T-cell (primary cell): ENCODE measurements at regions not wholly inside any gene's neighbourhood (a gene's known extent, or its start where the extent isn't known, plus 50 kb on each side); places are given as distances from the start of the nearest gene placed in this dataset.

Source experiments
- ATAC-seq, 4 experiments: fragments of 200-7000 bp in 3 of 4; fragments of 150-1000 bp in 1 of 4; cut with Tn5 transposase; replicated peaks in 1 of 4; 1 replicate in 3 of 4; 2 replicates in 1 of 4; pipeline ENCODE4 v1.10.0; 2021; ENCODE audit warnings: moderate library complexity in 3 of 4, mild to moderate bottlenecking in 2 of 4, moderate number of reproducible peaks in 1 of 4
- CTCF ChIA-PET, 2 donors: fragments of 300-600 bp; sonication (Branson Sonifier 250); formaldehyde crosslinking; loops; one replicate each; lab custom pipeline; 2022; ENCODE audit warnings: antibody characterized with exemption in 2 of 2; lab: Charles Lee
- POLR2A ChIA-PET, 2 donors: fragments of 300-600 bp; sonication (Branson Sonifier 250); formaldehyde crosslinking; loops; one replicate each; lab custom pipeline; 2022; ENCODE audit warnings: antibody characterized with exemption in 2 of 2; lab: Charles Lee
- DNase-seq, 35 experiments: peaks; one replicate each; pipeline versions ENCODE4 v3.0.0 to v3.0.0-alpha.2; 2013 to 2023
- H3K27ac ChIP-seq: one replicate; pipeline ENCODE4 v1.5.1; 2013; ENCODE audit warnings: low read length
- H3K27me3 ChIP-seq, 2 experiments: replicated peaks in 1 of 2; 1 replicate in 1 of 2; 2 replicates in 1 of 2; pipeline versions ENCODE4 v1.6.1 to v1.7.0; 2013; ENCODE audit warnings: low read length in 1 of 2, mixed read lengths in 1 of 2; ENCODE audit not compliant: control insufficient read depth in 2 of 2, insufficient read depth in 2 of 2; ENCODE audit errors: extremely low read depth in 1 of 2
- H3K36me3 ChIP-seq, 2 donors: 1 replicate in 1 of 2; 2 replicates in 1 of 2; pipeline versions ENCODE4 v1.6.1 to v1.7.0; 2013; ENCODE audit warnings: low read length in 1 of 2; ENCODE audit not compliant: control insufficient read depth in 2 of 2, insufficient read depth in 1 of 2; ENCODE audit errors: extremely low read depth in 1 of 2
- H3K4me1 ChIP-seq, 2 experiments: 1 replicate in 1 of 2; 2 replicates in 1 of 2; pipeline versions ENCODE4 v1.6.1 to v1.7.0; 2013; ENCODE audit warnings: low read length in 2 of 2, mixed read lengths in 1 of 2; ENCODE audit not compliant: insufficient read depth in 2 of 2, control insufficient read depth in 1 of 2; ENCODE audit errors: extremely low read depth in 1 of 2
- H3K4me3 ChIP-seq, 2 donors: 1 replicate in 1 of 2; 2 replicates in 1 of 2; pipeline versions ENCODE4 v1.5.1 to v1.7.0; 2013; ENCODE audit warnings: mild to moderate bottlenecking in 2 of 2, low read length in 1 of 2, moderate library complexity in 1 of 2; ENCODE audit not compliant: control insufficient read depth in 1 of 2; ENCODE audit errors: extremely low read depth in 1 of 2
- H3K9me3 ChIP-seq: 2 replicates; pipeline ENCODE4 v1.7.0; 2013
- H3K27ac Mint-ChIP-seq, 2 donors: one replicate each; pipeline ENCODE4 v1.8.0; 2020 to 2021; ENCODE audit warnings: mild to moderate bottlenecking in 2 of 2, mixed read lengths in 2 of 2
- H3K27me3 Mint-ChIP-seq, 2 donors: one replicate each; pipeline ENCODE4 v1.8.0; 2021 to 2022; ENCODE audit warnings: mixed read lengths in 2 of 2
- H3K36me3 Mint-ChIP-seq: one replicate; pipeline ENCODE4 v1.8.0; 2021; ENCODE audit warnings: mixed read lengths
- H3K4me1 Mint-ChIP-seq, 3 donors: one replicate each; pipeline ENCODE4 v1.8.0; 2020 to 2022; ENCODE audit warnings: mixed read lengths in 3 of 3, mild to moderate bottlenecking in 1 of 3
- H3K4me3 Mint-ChIP-seq, 3 donors: one replicate each; pipeline ENCODE4 v1.8.0; 2020 to 2022; ENCODE audit warnings: mild to moderate bottlenecking in 3 of 3, mixed read lengths in 3 of 3, moderate library complexity in 3 of 3
- H3K9me3 Mint-ChIP-seq, 3 donors: one replicate each; pipeline ENCODE4 v1.8.0; 2020 to 2022; ENCODE audit warnings: mixed read lengths in 3 of 3
- WGBS: methylation state at CpG from one replicate; pipeline ENCODE4 v1.1.5; 2013; ENCODE audit warnings: missing lambda C conversion rate; ENCODE audit not compliant: insufficient coverage; 5-methylcytosine and 5-hydroxymethylcytosine counted together

DNA sequence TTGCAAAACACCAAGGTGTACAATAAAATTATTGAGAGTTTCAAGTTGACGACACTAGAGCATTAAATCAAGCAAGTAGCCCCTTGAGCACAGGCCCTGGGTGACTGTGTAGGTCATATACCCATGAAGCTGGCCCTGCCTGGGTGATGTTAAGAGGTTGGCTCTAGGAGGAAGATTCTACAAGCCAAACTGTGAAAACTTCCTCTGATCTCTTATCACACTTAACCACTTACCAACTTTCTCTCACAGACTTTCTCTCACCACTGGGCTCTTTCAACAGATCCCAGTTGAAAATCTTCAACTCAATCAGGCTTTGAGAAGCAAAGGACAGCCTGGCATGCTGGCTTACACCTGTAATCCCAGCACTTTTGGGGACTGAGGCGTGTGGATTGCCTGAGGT is 186.9 kb upstream of the BTG1 start:
- no peaks in the 10 kb centered on the region for H3K27me3 ChIP-seq
- no peaks in the 10 kb centered on the region for H3K9me3 ChIP-seq
- H3K27ac ChIP-seq, result no peak overlapping the region
- H3K9me3 Mint-ChIP-seq, result peaks cover 0 to 3% (median 0%) of the 10 kb centered on the region in 3 donors
- H3K36me3 Mint-ChIP-seq, result peaks cover 5% of the 10 kb centered on the region
- no peaks in the 10 kb centered on the region for H3K36me3 ChIP-seq
- peak in 2 of 4 experiments; percentile 37 to 57 for ATAC-seq
- H3K4me3 Mint-ChIP-seq, result peak overlapping the region in 1 of 3 donors; percentile 44
- DNase-seq, result peak in 1 of 35 experiments; percentile 11
- peaks cover 12 to 16% of the 10 kb centered on the region in 2 experiments for H3K4me1 ChIP-seq
- CTCF ChIA-PET, result no interaction called here
- H3K27me3 Mint-ChIP-seq, result no peaks in the 10 kb centered on the region
- POLR2A ChIA-PET, result interaction anchor here in 1 of 2 donors (0.8 kb wide), 1 partner anchor 14 kb away, joined by 3 read pairs; no protein-coding TSS in a partner anchor
- 100% methylated on average over 1 of the region's 2 CpGs for WGBS
- peak overlapping the region in 1 of 2 donors; percentile 15 for H3K4me3 ChIP-seq
- H3K27ac Mint-ChIP-seq, result peak overlapping the region in 1 of 2 donors; percentile 58
- peaks cover 35 to 53% (median 37%) of the 10 kb centered on the region in 3 donors for H3K4me1 Mint-ChIP-seq

DNA sequence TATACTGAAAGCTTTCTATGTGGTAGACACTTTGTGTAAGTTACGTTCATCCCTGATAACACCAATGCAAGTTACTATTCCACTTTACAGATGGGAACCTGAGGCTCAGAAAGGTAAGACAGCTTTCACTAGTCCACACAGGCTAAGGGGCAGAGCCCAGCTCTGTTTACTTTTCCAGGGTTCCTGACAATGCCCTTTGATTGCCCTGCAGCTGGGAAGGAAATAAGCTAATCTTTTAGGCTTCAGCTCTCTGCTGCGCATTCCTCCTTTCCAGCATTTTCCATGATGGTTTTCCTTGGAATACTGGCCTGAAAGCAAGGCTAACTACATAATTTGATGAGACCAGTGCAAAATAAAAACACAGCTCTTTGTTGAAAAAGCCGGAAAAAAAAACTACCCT is 185.7 kb upstream of the BTG1 start:
- 95% methylated on average over 2 of the region's 3 CpGs for WGBS
- ChIA-PET CTCF (interaction anchor here (0.6 kb wide), 2 partner anchors 205 to 885 kb away, joined by 4 read pairs; no protein-coding TSS in a partner anchor), POLR2A (interaction anchor here (0.6 to 0.9 kb wide), 2 partner anchors 39 to 186 kb away, joined by 3 read pairs; partner anchors contain the start of gene BTG1 (in 1 of the 2))
- Mint-ChIP-seq H3K9me3 (peaks cover 0 to 3% (median 0%) of the 10 kb centered on the region in 3 donors), H3K36me3 (peaks cover 5% of the 10 kb centered on the region), H3K4me1 (peaks cover 39 to 63% (median 47%) of the 10 kb centered on the region in 3 donors), H3K27ac (no peak overlapping the region), H3K27me3 (no peaks in the 10 kb centered on the region), H3K4me3 (no peak overlapping the region)
- Histone ChIP-seq H3K9me3 (no peaks in the 10 kb centered on the region), H3K36me3 (no peaks in the 10 kb centered on the region), H3K4me1 (peaks cover 12 to 16% of the 10 kb centered on the region in 2 experiments), H3K4me3 (no peak overlapping the region), H3K27me3 (no peaks in the 10 kb centered on the region), H3K27ac (no peak overlapping the region)
- ATAC-seq (no peak), DNase-seq (no peak)

- H3K27ac Mint-ChIP-seq, result no peak overlapping the region
- no peaks in the 10 kb centered on the region for H3K27me3 Mint-ChIP-seq
- POLR2A ChIA-PET, result interaction anchor here in 1 of 2 donors (0.9 kb wide), 1 partner anchor 185 kb away, joined by 3 read pairs; the partner anchor contains the start of gene BTG1
- DNase-seq, result no peak
- no peak for ATAC-seq
- 80% methylated on average over 1 of the region's 3 CpGs for WGBS
- H3K4me3 Mint-ChIP-seq, result no peak overlapping the region
- Histone ChIP-seq H3K27ac (no peak overlapping the region), H3K4me1 (peaks cover 12 to 16% of the 10 kb centered on the region in 2 experiments), H3K36me3 (no peaks in the 10 kb centered on the region), H3K9me3 (no peaks in the 10 kb centered on the region), H3K27me3 (no peaks in the 10 kb centered on the region), H3K4me3 (no peak overlapping the region)
- H3K4me1 Mint-ChIP-seq, result peaks cover 43 to 69% (median 53%) of the 10 kb centered on the region in 3 donors
- CTCF ChIA-PET, result interaction anchor here in 1 of 2 donors (0.6 kb wide), 1 partner anchor 749 kb away, joined by 3 read pairs; no protein-coding TSS in a partner anchor
- peaks cover 0 to 3% (median 2%) of the 10 kb centered on the region in 3 donors for H3K9me3 Mint-ChIP-seq
- H3K36me3 Mint-ChIP-seq, result peaks cover 5% of the 10 kb centered on the region
These were observed 185.0 kb upstream of the BTG1 start for GRCh38 chr12:92330654-92331053.

DNA sequence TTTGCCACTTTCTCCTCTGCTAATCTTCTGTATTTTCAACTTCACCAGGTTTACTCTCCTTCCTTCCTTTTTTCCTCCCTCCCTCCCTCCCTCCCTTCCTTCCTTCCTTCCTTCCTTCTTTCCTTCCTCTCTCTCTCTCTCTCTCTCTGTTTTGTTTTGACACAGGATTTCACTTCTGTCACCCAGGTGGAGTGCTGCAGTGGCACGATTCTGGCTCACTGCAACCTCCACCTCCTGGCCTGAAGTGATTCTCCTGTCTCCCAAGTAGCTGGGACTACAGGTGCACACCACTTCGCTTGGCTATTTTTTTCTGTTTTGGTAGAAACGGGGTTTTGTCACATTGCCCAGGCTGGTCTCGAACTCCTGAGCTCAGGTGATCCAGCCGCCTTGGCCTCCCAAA is 181.2 kb upstream of the BTG1 start:
- H3K4me1 Mint-ChIP-seq, result peaks cover 36 to 56% (median 40%) of the 10 kb centered on the region in 3 donors

GRCh38 chr12:92324849-92325500 is 179.3 kb upstream of the BTG1 start:
- peak in 1 of 4 experiments; percentile 36 for ATAC-seq
- H3K27ac Mint-ChIP-seq, result no peak overlapping the region
- POLR2A ChIA-PET, result no interaction called here

More for the DNA sequence above, 181.2 kb upstream of the BTG1 start:
- Mint-ChIP-seq H3K27me3 (no peaks in the 10 kb centered on the region), H3K36me3 (peaks cover 9% of the 10 kb centered on the region), H3K9me3 (peaks cover 3 to 18% (median 5%) of the 10 kb centered on the region in 3 donors), H3K27ac (no peak overlapping the region), H3K4me3 (no peak overlapping the region)
- no peak overlapping the region for H3K4me3 ChIP-seq
- H3K27me3 ChIP-seq, result no peaks in the 10 kb centered on the region
- no peak for DNase-seq
- no peaks in the 10 kb centered on the region for H3K36me3 ChIP-seq
- ATAC-seq, result no peak
- peaks cover 1 to 8% of the 10 kb centered on the region in 2 experiments for H3K4me1 ChIP-seq
- no peak overlapping the region for H3K27ac ChIP-seq
- CTCF ChIA-PET, result no interaction called here
- 91% methylated on average over 5 of the region's 5 CpGs for WGBS
- no peaks in the 10 kb centered on the region for H3K9me3 ChIP-seq
- POLR2A ChIA-PET, result no interaction called here

GRCh38 chr12:92312463-92312964 is 166.9 kb upstream of the BTG1 start:
- Mint-ChIP-seq H3K27me3 (no peaks in the 10 kb centered on the region), H3K4me1 (peaks cover 2 to 30% (median 8%) of the 10 kb centered on the region in 3 donors), H3K36me3 (no peaks in the 10 kb centered on the region), H3K4me3 (no peak overlapping the region), H3K9me3 (no peaks in the 10 kb centered on the region), H3K27ac (no peak overlapping the region)
- Histone ChIP-seq H3K4me1 (no peaks in the 10 kb centered on the region), H3K4me3 (no peak overlapping the region), H3K27ac (no peak overlapping the region), H3K9me3 (no peaks in the 10 kb centered on the region), H3K36me3 (no peaks in the 10 kb centered on the region), H3K27me3 (no peaks in the 10 kb centered on the region)
- WGBS, result 95% methylated on average over 2 of the region's 2 CpGs
- DNase-seq (no peak), ATAC-seq (no peak)
- POLR2A ChIA-PET, result interaction anchor here in 1 of 2 donors (0.6 to 0.7 kb wide), 2 partner anchors 13 to 1418 kb away, joined by 4 read pairs; no protein-coding TSS in a partner anchor
- CTCF ChIA-PET, result interaction anchor here in 1 of 2 donors (1.0 kb wide), 1 partner anchor 32 kb away, joined by 3 read pairs; no protein-coding TSS in a partner anchor

More at GRCh38 chr12:92324849-92325500, 179.3 kb upstream of the BTG1 start:
- peaks cover 35 to 49% (median 47%) of the 10 kb centered on the region in 3 donors for H3K4me1 Mint-ChIP-seq
- no peak overlapping the region for H3K4me3 Mint-ChIP-seq
- H3K9me3 ChIP-seq, result no peaks in the 10 kb centered on the region
- H3K36me3 ChIP-seq, result no peaks in the 10 kb centered on the region
- H3K9me3 Mint-ChIP-seq, result peaks cover 5 to 36% (median 16%) of the 10 kb centered on the region in 3 donors
- H3K27me3 ChIP-seq, result no peaks in the 10 kb centered on the region
- peaks cover 17% of the 10 kb centered on the region for H3K36me3 Mint-ChIP-seq
- DNase-seq, result no peak
- H3K27ac ChIP-seq, result no peak overlapping the region
- CTCF ChIA-PET, result interaction anchor here in 1 of 2 donors (0.9 to 1.1 kb wide), 2 partner anchors 12 to 179 kb away, joined by 3 read pairs; partner anchors contain the start of gene BTG1
- 85% methylated on average over 3 of the region's 3 CpGs for WGBS
- peaks cover 0 to 8% of the 10 kb centered on the region in 2 experiments for H3K4me1 ChIP-seq
- H3K27me3 Mint-ChIP-seq, result no peaks in the 10 kb centered on the region
- H3K4me3 ChIP-seq, result no peak overlapping the region
